ENCODE measurements at regions not wholly inside any gene's neighbourhood (a gene's known extent, or its start where the extent isn't known, plus 50 kb on each side); places are given as distances from the start of the nearest gene placed in this dataset.

DNA sequence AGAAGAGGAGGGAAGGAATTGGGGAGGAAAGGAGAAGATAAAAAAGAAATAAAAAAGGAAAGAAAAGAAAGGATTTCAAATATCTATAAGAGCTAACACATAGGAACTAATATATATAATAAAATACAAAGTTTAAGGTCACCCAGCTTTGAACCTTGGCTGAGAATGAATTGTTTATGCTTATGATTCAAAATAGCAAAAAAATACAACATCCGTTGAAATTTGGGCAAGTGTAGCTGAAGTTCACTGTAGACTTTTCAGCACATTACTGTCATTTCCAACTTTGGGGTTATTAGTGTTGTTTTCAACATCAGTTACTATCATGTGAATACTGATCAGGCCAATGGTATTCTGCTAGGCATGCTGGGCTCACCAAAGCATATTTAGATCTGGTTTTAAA lies 395.2 kb upstream of the INTU start:
- Histone ChIP-seq H3K27ac (no peak overlapping the region), H3K4me1 (no peaks in the 10 kb centered on the region)

DNA sequence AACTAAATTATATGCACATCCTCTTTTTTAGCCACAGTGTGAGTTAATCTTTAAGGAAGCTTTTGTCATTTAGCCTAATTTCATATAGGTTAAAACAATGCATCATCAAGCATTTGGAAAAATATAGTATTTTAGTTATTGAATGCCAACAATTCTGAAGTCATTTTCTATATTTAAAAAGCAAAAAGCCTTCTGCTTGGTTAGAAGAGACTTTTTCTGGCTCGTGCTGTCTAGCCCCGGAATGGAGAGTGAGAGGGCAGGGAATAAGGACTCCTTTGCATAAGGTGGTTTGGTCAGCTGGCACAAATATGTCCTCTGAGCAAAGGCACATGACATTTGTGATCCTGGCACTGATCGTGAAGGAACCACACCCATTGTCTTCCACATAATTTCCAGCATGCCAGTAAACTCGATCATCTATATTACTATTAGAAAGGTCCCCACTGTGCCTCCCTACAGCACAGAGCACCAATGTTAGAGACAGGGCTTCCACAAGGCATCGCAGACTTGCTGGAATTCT lies 393.7 kb upstream of the INTU start:
- DNase-seq, result no peak
- Histone ChIP-seq H3K27ac (no peak overlapping the region), H3K9me3 (no peaks in the 10 kb centered on the region), H3K4me3 (no peak overlapping the region), H3K4me1 (no peaks in the 10 kb centered on the region), H3K36me3 (no peaks in the 10 kb centered on the region), H3K27me3 (no peaks in the 10 kb centered on the region)
- TF ChIP-seq POLR2A (IDR thresholded peaks at IDR 0.05), result no peak
- TF ChIP-seq, protein P1, sequence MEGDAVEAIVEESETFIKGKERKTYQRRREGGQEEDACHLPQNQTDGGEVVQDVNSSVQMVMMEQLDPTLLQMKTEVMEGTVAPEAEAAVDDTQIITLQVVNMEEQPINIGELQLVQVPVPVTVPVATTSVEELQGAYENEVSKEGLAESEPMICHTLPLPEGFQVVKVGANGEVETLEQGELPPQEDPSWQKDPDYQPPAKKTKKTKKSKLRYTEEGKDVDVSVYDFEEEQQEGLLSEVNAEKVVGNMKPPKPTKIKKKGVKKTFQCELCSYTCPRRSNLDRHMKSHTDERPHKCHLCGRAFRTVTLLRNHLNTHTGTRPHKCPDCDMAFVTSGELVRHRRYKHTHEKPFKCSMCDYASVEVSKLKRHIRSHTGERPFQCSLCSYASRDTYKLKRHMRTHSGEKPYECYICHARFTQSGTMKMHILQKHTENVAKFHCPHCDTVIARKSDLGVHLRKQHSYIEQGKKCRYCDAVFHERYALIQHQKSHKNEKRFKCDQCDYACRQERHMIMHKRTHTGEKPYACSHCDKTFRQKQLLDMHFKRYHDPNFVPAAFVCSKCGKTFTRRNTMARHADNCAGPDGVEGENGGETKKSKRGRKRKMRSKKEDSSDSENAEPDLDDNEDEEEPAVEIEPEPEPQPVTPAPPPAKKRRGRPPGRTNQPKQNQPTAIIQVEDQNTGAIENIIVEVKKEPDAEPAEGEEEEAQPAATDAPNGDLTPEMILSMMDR (IDR thresholded peaks at IDR 0.05), result no peak

More for the DNA sequence above, 395.2 kb upstream of the INTU start:
- Histone ChIP-seq H3K9me3 (no peaks in the 10 kb centered on the region), H3K36me3 (no peaks in the 10 kb centered on the region), H3K4me3 (no peak overlapping the region), H3K27me3 (no peaks in the 10 kb centered on the region)
- TF ChIP-seq, protein P1 (IDR thresholded peaks at IDR 0.05), result no peak
- no peak for TF ChIP-seq POLR2A (IDR thresholded peaks at IDR 0.05)
- no peak for DNase-seq

DNA sequence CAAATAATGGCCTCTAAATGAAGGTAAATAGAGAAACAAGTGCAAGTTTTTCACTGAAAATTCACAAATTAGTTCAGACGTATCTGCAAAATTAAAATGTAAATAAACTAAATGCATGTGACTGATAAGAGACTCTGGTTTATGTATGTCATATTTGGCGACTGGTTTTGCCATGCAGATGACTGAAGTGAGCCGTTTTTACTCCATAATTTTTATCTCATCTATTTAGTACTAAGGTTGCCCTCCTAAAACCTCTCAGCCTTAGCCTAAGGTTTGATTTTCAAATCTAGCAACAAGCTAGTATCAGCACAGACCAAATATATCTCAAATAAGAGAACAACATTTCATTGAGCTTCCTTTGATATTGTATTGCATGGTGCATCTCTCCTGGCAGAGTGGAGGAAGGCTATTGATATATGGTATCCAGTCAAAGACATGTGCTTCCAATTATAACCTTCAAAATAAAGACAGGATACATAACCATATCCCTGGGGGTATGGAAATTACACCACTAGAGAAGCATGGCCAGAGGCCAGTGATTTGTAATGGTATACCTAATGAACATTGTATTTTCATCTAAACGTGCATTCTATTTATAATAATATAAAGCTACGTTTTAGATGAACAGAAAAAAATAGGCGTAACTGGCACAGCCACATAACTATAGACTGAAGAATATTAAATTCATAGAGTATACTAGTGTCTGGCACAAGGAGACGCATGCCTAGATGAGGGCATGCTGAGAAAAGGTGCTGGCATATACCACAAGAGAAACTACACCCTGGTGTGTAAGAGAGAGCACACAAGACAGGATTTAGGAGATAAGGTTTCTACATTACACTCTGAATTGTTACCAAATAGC lies 392.6 kb upstream of the INTU start:
- H3K27me3 ChIP-seq, result no peaks in the 10 kb centered on the region
- no peaks in the 10 kb centered on the region for H3K4me1 ChIP-seq
- TF ChIP-seq, protein P1 (IDR thresholded peaks at IDR 0.05), result no peak
- TF ChIP-seq POLR2A (IDR thresholded peaks at IDR 0.05), result no peak
- no peaks in the 10 kb centered on the region for H3K9me3 ChIP-seq
- no peak overlapping the region for H3K4me3 ChIP-seq
- no peak for DNase-seq
- no peaks in the 10 kb centered on the region for H3K36me3 ChIP-seq
- H3K27ac ChIP-seq, result no peak overlapping the region

DNA sequence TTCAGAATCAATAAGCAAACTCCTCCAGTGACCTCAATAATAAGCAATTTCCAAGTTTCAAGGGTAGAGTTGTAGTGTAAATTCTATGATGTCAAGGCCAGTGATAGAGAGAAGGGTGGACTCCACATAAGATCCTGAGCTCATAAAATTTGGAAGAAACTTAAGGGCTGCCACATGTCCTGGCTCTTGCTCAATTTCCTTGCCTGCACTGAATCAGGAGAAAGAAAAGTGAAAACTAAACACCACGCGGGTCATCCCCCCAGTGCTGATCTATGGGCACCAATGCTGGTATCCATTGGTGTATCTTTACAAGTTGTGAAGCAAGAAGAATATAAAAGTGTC lies 392.0 kb upstream of the INTU start:
- no peak for DNase-seq
- H3K27ac ChIP-seq, result no peak overlapping the region
- no peaks in the 10 kb centered on the region for H3K36me3 ChIP-seq
- H3K9me3 ChIP-seq, result no peaks in the 10 kb centered on the region
- no peak overlapping the region for H3K4me3 ChIP-seq
- TF ChIP-seq POLR2A (IDR thresholded peaks at IDR 0.05), result no peak
- TF ChIP-seq, protein P1 (IDR thresholded peaks at IDR 0.05), result no peak
- H3K4me1 ChIP-seq, result no peaks in the 10 kb centered on the region
- no peaks in the 10 kb centered on the region for H3K27me3 ChIP-seq

DNA sequence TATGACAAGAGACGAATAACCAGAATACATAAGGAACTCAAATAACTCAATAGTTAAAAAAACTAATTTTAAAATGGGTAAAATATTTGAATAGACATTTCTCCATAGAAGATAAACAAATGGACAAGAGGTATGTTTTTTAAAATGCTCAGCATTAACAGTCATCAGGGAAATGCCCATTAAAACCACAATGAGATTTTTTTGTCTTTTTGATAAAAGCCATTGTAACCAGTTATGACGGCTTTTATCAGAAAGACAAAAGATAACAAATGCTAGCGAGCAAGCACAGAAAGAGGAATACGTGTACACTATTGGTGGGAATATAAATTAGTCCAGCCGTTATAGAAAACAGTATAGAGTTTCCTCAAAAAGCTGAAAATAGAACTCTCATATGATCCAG lies 388.2 kb upstream of the INTU start:
- Histone ChIP-seq H3K9me3 (no peaks in the 10 kb centered on the region), H3K27me3 (no peaks in the 10 kb centered on the region), H3K4me1 (no peaks in the 10 kb centered on the region), H3K4me3 (no peak overlapping the region), H3K27ac (no peak overlapping the region), H3K36me3 (no peaks in the 10 kb centered on the region)
- no peak for DNase-seq
- TF ChIP-seq POLR2A (IDR thresholded peaks at IDR 0.05), result no peak
- TF ChIP-seq, protein P1 (IDR thresholded peaks at IDR 0.05), result no peak

Data from Peyer's patch (tissue), 4 donors.